Lower lobe of right lung (tissue), 2 donors: ENCODE measurements at regions not wholly inside any gene's neighbourhood (a gene's known extent, or its start where the extent isn't known, plus 50 kb on each side); places are given as distances from the start of the nearest gene placed in this dataset.

Experiments used
- ATAC-seq, 2 donors: fragments of 200-7000 bp; cut with Tn5 transposase; one replicate each; pipeline ENCODE4 v1.9.1; 2020 to 2022; ENCODE audit warnings: mild to moderate bottlenecking in 2 of 2, moderate library complexity in 2 of 2
- DNase-seq: peaks from one replicate; pipeline ENCODE4 v3.0.0-alpha.2; 2020
- H3K27ac ChIP-seq: fragments of 200-600 bp; one replicate; pipeline ENCODE4 v1.8.0; 2022
- H3K27me3 ChIP-seq: fragments of 200-600 bp; one replicate; pipeline ENCODE4 v1.8.0; 2022; ENCODE audit warnings: low read depth
- H3K36me3 ChIP-seq: fragments of 200-600 bp; one replicate; pipeline ENCODE4 v1.8.0; 2022; ENCODE audit warnings: mild to moderate bottlenecking
- H3K4me1 ChIP-seq: fragments of 200-600 bp; one replicate; pipeline ENCODE4 v1.8.0; 2022
- H3K4me3 ChIP-seq: fragments of 200-600 bp; one replicate; pipeline ENCODE4 v1.8.0; 2022; ENCODE audit warnings: mild to moderate bottlenecking
- H3K9me3 ChIP-seq: fragments of 200-600 bp; one replicate; pipeline ENCODE4 v1.8.0; 2022
- intact Hi-C: fragments of 100-400 bp; cut with DNase I; formaldehyde crosslinking; loops from one replicate; pipeline ENCODE4 v1.11.0; 2022
- TF ChIP-seq, protein P1 (sequence below): fragments of 200-600 bp; IDR thresholded peaks from one replicate; pipeline ENCODE4 v1.8.0; 2022; ENCODE audit warnings: antibody characterized with exemption, mild to moderate bottlenecking
- donor health status: DM: no; HTN: yes; CAD: no; lungs with severe emphysema.

DNA sequence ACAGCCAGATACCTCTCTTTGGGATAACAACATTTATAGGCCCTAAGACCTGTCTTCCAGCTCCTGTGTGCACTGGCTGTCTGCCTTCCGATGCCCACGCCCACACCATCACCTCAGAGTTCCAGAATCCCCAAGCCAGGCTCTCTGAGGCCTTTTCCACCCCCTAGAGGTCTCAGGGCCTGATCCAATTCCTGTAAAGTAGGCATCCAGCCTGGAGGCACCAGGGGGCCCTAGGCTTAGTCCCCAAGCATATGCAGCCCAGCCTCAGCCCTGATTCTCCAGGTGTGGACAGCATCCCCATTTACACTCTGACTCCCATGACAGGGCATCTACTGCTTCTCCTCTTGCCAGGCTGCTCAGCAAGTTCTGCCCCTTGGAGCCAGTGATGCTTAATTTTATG is 72.7 kb upstream of the CORO2B start:
- H3K4me1 ChIP-seq = no peaks in the 10 kb centered on the region
- intact Hi-C loops = no loop called here
- H3K9me3 ChIP-seq = no peaks in the 10 kb centered on the region
- no peaks in the 10 kb centered on the region for H3K27me3 ChIP-seq
- TF ChIP-seq, protein P1, sequence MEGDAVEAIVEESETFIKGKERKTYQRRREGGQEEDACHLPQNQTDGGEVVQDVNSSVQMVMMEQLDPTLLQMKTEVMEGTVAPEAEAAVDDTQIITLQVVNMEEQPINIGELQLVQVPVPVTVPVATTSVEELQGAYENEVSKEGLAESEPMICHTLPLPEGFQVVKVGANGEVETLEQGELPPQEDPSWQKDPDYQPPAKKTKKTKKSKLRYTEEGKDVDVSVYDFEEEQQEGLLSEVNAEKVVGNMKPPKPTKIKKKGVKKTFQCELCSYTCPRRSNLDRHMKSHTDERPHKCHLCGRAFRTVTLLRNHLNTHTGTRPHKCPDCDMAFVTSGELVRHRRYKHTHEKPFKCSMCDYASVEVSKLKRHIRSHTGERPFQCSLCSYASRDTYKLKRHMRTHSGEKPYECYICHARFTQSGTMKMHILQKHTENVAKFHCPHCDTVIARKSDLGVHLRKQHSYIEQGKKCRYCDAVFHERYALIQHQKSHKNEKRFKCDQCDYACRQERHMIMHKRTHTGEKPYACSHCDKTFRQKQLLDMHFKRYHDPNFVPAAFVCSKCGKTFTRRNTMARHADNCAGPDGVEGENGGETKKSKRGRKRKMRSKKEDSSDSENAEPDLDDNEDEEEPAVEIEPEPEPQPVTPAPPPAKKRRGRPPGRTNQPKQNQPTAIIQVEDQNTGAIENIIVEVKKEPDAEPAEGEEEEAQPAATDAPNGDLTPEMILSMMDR = no peak
- no peak overlapping the region for H3K4me3 ChIP-seq
- DNase-seq = no peak
- H3K36me3 ChIP-seq = no peaks in the 10 kb centered on the region
- H3K27ac ChIP-seq = no peak overlapping the region
- no peak for ATAC-seq

DNA sequence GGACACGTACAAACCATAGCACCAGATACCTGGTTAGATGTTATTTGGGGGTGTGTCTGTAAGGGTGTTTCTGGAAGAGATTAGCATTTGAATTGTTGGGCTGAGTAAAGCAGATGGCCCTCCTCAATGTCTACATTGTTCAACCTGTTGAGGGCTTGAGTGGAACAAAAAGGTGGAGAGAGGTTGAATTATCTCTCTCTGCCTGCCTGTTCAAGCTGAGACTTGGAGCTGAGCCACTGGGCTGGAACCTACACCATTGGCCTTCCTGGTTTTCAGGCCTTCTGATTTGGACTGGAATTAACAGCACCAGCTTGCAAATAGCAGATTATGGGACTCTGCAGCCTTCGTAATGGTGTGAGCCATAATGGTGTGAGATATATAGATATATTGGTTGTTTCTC is 71.3 kb upstream of the CORO2B start:
- intact Hi-C loops = no loop called here
- DNase-seq (no peak), ATAC-seq (no peak)
- Histone ChIP-seq H3K4me1 (no peaks in the 10 kb centered on the region), H3K9me3 (no peaks in the 10 kb centered on the region), H3K36me3 (no peaks in the 10 kb centered on the region), H3K27me3 (no peaks in the 10 kb centered on the region), H3K27ac (no peak overlapping the region), H3K4me3 (no peak overlapping the region)
- TF ChIP-seq, protein P1 = no peak

DNA sequence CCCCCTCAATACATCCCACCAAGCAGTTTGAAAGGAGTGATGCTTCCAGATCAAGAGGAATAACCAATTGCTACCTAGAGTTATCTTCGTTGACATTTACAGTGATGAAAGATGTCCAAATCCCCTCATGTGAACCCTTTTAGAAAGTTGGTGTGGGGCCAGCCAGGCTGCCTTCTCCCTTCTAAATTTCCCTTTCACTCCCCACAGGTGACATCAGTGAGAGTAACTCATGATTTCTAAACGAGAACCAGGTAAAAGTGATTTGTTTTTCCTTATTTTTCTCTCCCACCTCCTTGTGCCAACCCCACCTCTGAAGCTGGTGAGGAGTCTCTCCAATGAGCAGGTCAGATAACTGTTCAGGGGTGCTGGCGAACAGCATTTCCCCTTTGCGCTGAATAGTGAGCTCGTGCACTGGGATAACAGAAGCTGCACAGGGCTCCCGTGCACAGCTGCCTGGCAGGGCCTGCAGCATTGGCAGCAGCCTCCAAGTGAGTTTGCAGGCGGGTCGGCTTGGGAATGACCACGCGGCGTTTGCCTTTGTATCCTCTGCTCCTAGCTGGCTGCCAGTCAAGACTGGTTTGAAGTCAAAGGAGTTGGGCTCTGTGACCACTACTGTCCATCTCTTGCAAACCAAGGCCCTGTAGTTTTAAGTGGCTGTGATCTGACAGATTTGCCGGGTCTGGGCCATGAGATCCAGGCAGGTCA is 70.2 kb upstream of the CORO2B start:
- DNase-seq = no peak
- no peak for ATAC-seq
- no peaks in the 10 kb centered on the region for H3K9me3 ChIP-seq

DNA sequence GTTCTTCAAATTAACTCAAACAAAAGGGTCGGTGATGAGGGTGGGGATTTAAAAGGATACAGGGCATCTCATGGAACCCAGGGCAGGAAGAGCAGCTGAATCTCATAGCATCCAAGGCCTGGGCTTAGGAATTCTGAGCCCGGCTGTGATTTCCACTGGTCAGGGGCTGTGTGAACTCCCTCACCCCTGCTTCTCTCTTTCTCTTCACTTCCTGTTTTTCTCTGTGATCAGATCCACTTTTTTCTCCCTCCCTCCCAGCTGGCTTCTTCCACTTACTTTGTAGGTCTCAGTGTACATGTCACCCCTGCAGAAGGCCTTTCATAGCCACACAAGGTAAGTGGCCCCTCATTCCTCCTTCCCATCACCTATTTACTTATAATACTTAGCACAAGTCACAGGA is 68.2 kb upstream of the CORO2B start:
- H3K27me3 ChIP-seq = no peaks in the 10 kb centered on the region
- no peaks in the 10 kb centered on the region for H3K36me3 ChIP-seq
- H3K9me3 ChIP-seq = no peaks in the 10 kb centered on the region
- no peak overlapping the region for H3K4me3 ChIP-seq
- no peaks in the 10 kb centered on the region for H3K4me1 ChIP-seq
- TF ChIP-seq, protein P1 = no peak
- DNase-seq = no peak
- peak overlapping the region; percentile 18 for H3K27ac ChIP-seq
- no peak for ATAC-seq
- intact Hi-C loops = no loop called here

More for the DNA sequence above, 70.2 kb upstream of the CORO2B start:
- H3K4me1 ChIP-seq = no peaks in the 10 kb centered on the region
- H3K27me3 ChIP-seq = no peaks in the 10 kb centered on the region
- no peak overlapping the region for H3K27ac ChIP-seq
- intact Hi-C loops = no loop called here
- no peaks in the 10 kb centered on the region for H3K36me3 ChIP-seq
- TF ChIP-seq, protein P1 = no peak
- no peak overlapping the region for H3K4me3 ChIP-seq

DNA sequence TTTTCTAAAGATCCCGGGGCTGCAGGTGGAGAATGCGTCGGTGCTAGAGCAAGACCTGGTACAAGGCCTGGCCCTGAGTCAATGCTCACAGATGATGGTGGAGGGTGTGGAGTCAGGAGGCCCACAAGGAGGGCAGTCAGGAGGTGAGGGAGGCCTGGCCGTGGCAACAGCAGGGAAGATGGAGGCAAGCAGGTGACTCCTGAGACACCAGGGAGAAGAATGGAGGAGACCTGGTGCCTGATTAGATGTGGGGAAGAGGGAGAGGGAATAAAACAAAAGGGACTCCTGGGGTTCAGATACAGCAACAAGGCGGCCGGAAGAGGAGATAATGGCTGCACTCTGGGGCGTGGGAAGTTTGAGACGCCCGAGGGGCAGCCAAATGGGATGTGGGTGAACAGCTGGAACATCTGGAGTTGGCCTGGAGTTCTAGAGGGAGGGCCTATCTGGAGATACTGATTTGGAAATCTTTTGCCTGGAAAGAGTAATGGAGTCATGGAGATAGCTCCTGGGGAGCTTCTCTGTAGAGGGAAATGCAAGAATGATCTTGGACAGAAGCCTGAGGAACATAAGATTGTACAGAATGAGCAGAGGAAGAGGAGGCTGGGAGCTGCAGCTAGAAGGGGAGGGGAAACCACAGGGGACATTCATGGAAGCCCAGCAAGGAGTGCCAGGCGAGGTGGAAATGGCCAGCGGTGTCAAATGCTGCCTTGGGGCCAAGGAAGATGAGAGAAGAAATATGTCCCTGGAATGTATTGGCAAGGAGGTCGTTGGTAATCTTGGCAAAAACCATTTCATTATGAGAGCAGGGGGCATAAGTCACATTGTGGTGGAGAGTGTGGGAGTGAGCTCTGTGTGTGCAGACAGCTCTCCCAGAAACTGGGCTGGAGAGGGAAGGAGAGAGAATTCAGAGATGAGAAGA is 67.5 kb upstream of the CORO2B start:
- intact Hi-C loops = no loop called here
- Histone ChIP-seq H3K27ac (peak overlapping the region; percentile 18), H3K36me3 (no peaks in the 10 kb centered on the region), H3K9me3 (no peaks in the 10 kb centered on the region), H3K4me3 (no peak overlapping the region), H3K27me3 (no peaks in the 10 kb centered on the region), H3K4me1 (no peaks in the 10 kb centered on the region)
- ATAC-seq = peak in 1 of 2 donors; percentile 66
- DNase-seq = no peak
- TF ChIP-seq, protein P1 = no peak
